HEK293T (cell line): ENCODE measurements at regions not wholly inside any gene's neighbourhood (a gene's known extent, or its start where the extent isn't known, plus 50 kb on each side); places are given as distances from the start of the nearest gene placed in this dataset.

ENCODE experiments used
- BHLHE40 ChIP-seq: fragments of 450-650 bp; IDR thresholded peaks from 2 replicates; pipeline ENCODE4 v1.6.1; 2016; ENCODE audit warnings: mild to moderate bottlenecking, moderate library complexity, borderline replicate concordance
- CTBP1 ChIP-seq: fragments of 450-650 bp; IDR thresholded peaks from 2 replicates; pipeline ENCODE4 v1.6.1; 2016; ENCODE audit warnings: borderline replicate concordance
- ELF4 ChIP-seq: fragments of 450-650 bp; IDR thresholded peaks from 2 replicates; pipeline ENCODE4 v1.6.1; 2017; ENCODE audit warnings: antibody characterized with exemption
- FOXK2 ChIP-seq: fragments of 450-650 bp; IDR thresholded peaks from 2 replicates; pipeline ENCODE4 v1.6.1; 2016; ENCODE audit warnings: mild to moderate bottlenecking
- FOXM1 ChIP-seq: fragments of 450-650 bp; IDR thresholded peaks from 2 replicates; pipeline ENCODE4 v1.6.1; 2017; ENCODE audit warnings: mild to moderate bottlenecking, borderline replicate concordance
- HDGF ChIP-seq: fragments of 450-650 bp; IDR thresholded peaks from 2 replicates; pipeline ENCODE4 v1.6.1; 2017; ENCODE audit warnings: antibody characterized with exemption, borderline replicate concordance
- NFRKB ChIP-seq: fragments of 450-650 bp; IDR thresholded peaks from 2 replicates; pipeline ENCODE4 v1.6.1; 2016; ENCODE audit warnings: mild to moderate bottlenecking, moderate library complexity
- SUZ12 ChIP-seq: fragments of 450-650 bp; IDR thresholded peaks from 2 replicates; pipeline ENCODE4 v1.6.1; 2016; ENCODE audit warnings: mild to moderate bottlenecking
- ZNF384 ChIP-seq: fragments of 450-650 bp; IDR thresholded peaks from 2 replicates; pipeline ENCODE4 v1.6.1; 2016
- TF ChIP-seq, protein P1 (sequence below): fragments of 450-650 bp; IDR thresholded peaks from 2 replicates; pipeline ENCODE4 v1.6.1; 2016

DNA sequence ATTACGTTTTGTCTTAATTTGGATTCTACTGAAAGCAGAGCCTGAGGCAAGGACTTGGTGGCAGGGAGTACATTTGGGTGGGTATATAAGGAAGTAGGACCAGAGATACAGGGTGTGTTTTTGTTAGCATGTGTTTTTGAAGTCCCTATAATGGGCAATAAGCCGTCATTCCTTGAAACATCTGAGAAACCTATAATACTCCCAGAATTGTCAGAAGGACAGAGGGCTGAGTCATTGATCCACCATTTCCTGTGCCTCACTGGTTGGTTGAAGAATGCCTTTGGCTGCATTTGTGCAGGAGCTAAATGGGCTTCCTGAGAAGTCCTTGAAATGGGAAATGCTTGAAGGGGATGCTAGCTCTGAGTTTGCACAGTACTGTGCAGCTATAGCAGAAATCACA, 281.8 kb upstream of the ZEB2 start:
- TF ChIP-seq, protein P1, sequence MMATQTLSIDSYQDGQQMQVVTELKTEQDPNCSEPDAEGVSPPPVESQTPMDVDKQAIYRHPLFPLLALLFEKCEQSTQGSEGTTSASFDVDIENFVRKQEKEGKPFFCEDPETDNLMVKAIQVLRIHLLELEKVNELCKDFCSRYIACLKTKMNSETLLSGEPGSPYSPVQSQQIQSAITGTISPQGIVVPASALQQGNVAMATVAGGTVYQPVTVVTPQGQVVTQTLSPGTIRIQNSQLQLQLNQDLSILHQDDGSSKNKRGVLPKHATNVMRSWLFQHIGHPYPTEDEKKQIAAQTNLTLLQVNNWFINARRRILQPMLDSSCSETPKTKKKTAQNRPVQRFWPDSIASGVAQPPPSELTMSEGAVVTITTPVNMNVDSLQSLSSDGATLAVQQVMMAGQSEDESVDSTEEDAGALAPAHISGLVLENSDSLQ, result no peak
- TF ChIP-seq FOXM1, result no peak
- no peak for TF ChIP-seq CTBP1
- no peak for TF ChIP-seq BHLHE40
- TF ChIP-seq FOXK2, result no peak
- no peak for TF ChIP-seq ZNF384
- TF ChIP-seq NFRKB, result no peak
- no peak for TF ChIP-seq ELF4
- no peak for TF ChIP-seq SUZ12
- no peak for TF ChIP-seq HDGF
